BE2C (cell line): ENCODE measurements at regions not wholly inside any gene's neighbourhood (a gene's known extent, or its start where the extent isn't known, plus 50 kb on each side); places are given as distances from the start of the nearest gene placed in this dataset.

Experiments
- DNase-seq: peaks from one replicate; pipeline ENCODE4 v3.0.0-alpha.2; 2020
- H3K27me3 ChIP-seq: fragments of 250-450 bp; sonication (Bioruptor Pico); 2 replicates; pipeline ENCODE4 v1.5.1; 2020; ENCODE audit warnings: mild to moderate bottlenecking
- H3K36me3 ChIP-seq: fragments of 250-450 bp; sonication (Bioruptor Pico); 2 replicates; pipeline ENCODE4 v1.5.1; 2020; ENCODE audit warnings: mild to moderate bottlenecking
- H3K4me1 ChIP-seq: fragments of 250-450 bp; sonication (Bioruptor Pico); 2 replicates; pipeline ENCODE4 v1.5.1; 2020
- H3K4me3 ChIP-seq: 2 replicates; pipeline ENCODE4 v1.5.1; 2011; ENCODE audit warnings: low read depth, low read length
- H3K9me3 ChIP-seq: fragments of 250-450 bp; sonication (Bioruptor Pico); 2 replicates; pipeline ENCODE4 v1.5.1; 2020
- TF ChIP-seq, protein P1 (sequence below): IDR thresholded peaks from 2 replicates; pipeline ENCODE4 v1.5.1; 2012; ENCODE audit warnings: mild to moderate bottlenecking, low read depth, low read length

GRCh38 chr9:88776717-88777497, 214.4 kb upstream of the S1PR3 start:
- H3K9me3 ChIP-seq, result no peaks in the 10 kb centered on the region
- TF ChIP-seq, protein P1, sequence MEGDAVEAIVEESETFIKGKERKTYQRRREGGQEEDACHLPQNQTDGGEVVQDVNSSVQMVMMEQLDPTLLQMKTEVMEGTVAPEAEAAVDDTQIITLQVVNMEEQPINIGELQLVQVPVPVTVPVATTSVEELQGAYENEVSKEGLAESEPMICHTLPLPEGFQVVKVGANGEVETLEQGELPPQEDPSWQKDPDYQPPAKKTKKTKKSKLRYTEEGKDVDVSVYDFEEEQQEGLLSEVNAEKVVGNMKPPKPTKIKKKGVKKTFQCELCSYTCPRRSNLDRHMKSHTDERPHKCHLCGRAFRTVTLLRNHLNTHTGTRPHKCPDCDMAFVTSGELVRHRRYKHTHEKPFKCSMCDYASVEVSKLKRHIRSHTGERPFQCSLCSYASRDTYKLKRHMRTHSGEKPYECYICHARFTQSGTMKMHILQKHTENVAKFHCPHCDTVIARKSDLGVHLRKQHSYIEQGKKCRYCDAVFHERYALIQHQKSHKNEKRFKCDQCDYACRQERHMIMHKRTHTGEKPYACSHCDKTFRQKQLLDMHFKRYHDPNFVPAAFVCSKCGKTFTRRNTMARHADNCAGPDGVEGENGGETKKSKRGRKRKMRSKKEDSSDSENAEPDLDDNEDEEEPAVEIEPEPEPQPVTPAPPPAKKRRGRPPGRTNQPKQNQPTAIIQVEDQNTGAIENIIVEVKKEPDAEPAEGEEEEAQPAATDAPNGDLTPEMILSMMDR, result no peak
- no peak for DNase-seq
- H3K36me3 ChIP-seq, result no peaks in the 10 kb centered on the region
- H3K27me3 ChIP-seq, result no peaks in the 10 kb centered on the region
- peaks cover 4% of the 10 kb centered on the region for H3K4me1 ChIP-seq
- H3K4me3 ChIP-seq, result no peak overlapping the region

DNA sequence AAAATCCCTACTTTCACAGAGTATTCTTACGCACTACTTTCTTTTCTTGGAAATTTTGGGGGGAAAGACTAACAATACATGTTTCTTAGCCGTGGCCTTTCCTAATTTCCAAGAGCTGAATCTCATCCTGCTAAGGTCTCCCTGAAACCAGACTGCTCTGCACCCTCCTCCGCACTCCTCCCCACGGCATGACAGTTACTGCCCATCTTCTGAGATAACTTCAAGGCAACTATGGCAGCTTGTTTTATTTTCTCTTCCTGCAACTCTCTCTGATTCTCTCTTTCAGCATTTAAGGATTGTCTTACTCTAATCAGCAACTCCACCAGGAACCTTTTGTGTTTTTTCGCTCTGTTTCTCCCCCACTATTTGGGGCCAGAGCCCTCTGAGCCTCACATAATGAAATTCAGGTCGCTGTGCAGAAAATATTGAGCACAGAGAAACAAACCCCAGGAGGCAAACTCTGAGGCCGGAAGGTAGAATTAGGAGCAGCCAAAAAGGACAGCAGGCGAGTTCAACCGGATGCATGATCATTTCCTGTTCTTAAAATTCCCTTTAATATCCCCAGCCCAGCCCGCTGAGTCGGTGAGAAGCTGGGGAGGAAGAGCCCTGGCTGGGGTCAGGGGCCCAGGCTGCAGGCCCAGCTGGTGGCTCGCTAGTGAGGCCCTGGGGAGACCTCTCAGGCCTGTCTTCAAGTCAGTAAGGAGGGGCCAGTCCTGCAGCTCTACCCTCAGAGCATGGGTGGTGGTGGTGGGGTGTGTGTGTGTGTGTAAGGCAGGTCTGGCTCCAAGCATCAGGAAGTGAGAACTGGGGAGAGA, 213.6 kb upstream of the S1PR3 start:
- DNase-seq, result no peak

GRCh38 chr9:88781628-88782391, 209.5 kb upstream of the S1PR3 start:
- Histone ChIP-seq H3K9me3 (no peaks in the 10 kb centered on the region), H3K4me3 (no peak overlapping the region), H3K27me3 (no peaks in the 10 kb centered on the region), H3K36me3 (no peaks in the 10 kb centered on the region), H3K4me1 (no peaks in the 10 kb centered on the region; the same call in none of the 2 replicates)
- TF ChIP-seq, protein P1, result peak; percentile 61
- peak; percentile 44 for DNase-seq

More for the DNA sequence above, 213.6 kb upstream of the S1PR3 start:
- H3K36me3 ChIP-seq, result no peaks in the 10 kb centered on the region
- no peaks in the 10 kb centered on the region for H3K9me3 ChIP-seq
- TF ChIP-seq, protein P1, result no peak
- H3K27me3 ChIP-seq, result no peaks in the 10 kb centered on the region
- peaks cover 4% of the 10 kb centered on the region for H3K4me1 ChIP-seq
- no peak overlapping the region for H3K4me3 ChIP-seq

DNA sequence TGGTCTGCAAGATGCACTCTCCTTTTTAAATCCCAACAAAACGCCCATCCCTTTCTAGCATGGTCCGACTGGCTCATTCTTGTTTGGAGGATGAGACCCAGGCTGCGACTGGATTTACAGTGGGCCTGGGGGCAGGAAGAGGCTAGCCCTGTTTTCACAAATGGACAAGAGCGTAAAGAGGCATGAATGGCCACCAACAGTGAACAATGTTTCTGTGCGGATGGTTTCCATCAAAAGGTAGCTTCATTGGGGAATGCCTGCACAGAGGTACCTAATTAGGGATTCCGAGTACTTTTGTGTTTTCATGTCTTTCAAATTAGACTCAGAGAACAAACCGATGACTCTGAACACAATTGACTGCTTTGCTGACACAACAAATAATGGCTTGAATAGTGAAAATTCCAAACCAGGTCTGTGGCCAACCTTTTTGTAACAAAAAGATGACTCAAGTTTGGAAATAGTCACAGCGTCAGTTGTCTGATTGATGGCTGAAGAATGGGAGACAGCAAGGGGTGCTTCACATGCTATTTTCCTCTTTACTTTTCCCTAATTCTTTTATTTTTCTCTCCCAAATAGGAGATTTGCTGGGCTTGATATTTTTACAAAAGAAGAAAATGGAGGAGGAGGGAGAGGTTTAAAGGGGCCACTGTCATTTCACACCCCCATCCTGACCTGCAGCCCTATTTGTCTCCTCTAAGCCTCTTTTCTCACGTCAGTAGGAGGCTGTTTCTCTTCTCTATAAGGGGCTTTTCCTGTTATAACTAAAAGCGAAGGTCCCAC, 208.1 kb upstream of the S1PR3 start:
- H3K36me3 ChIP-seq, result no peaks in the 10 kb centered on the region
- H3K27me3 ChIP-seq, result no peaks in the 10 kb centered on the region
- H3K4me3 ChIP-seq, result no peak overlapping the region
- no peaks in the 10 kb centered on the region; the same call in 1 of the 2 replicates for H3K4me1 ChIP-seq
- H3K9me3 ChIP-seq, result no peaks in the 10 kb centered on the region
- no peak for DNase-seq
- TF ChIP-seq, protein P1, result no peak

DNA sequence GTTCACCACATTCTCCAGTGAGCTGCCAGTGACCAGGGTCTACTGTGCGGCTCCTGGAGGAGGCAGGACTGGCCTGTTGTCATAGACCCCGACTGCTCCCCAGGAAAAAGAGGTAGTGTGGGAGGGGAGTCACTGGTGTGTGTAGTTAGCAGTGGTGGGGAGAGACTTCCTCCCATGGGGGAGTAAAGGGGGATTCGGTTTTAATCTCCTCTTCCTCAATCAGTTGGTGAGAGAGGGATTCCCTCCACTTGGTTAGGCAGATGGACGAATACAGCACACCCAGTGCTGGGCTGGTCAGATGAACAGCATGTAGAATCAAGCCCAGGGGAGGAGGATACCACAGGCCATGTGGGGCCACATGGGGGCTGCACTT, 207.6 kb upstream of the S1PR3 start:
- Histone ChIP-seq H3K27me3 (no peaks in the 10 kb centered on the region), H3K4me1 (no peaks in the 10 kb centered on the region; the same call in 1 of the 2 replicates), H3K36me3 (no peaks in the 10 kb centered on the region), H3K9me3 (no peaks in the 10 kb centered on the region), H3K4me3 (no peak overlapping the region)
- TF ChIP-seq, protein P1, result no peak
- no peak for DNase-seq
